ENCODE measurements at regions not wholly inside any gene's neighbourhood (a gene's known extent, or its start where the extent isn't known, plus 50 kb on each side); places are given as distances from the start of the nearest gene placed in this dataset.

DNA sequence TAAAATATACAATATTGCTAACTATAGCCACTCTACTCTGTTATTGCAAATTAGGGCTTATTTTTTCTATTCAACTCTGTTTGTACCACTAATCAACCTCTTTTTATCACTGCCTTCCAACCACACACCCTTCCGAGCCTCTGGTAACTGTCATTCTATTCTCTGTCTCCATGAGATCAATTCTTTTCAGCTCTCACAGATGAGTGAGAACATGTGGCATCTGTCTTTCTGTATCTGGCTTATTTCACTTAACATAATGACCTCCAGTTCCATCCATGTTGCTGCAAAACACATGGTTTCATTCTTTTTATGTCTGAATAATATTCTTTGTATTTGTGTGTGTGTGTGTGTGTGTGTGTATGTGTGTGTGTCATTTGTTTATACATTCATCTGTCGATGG lies 350.1 kb upstream of the DACH1 start:
- no peak overlapping the region for H2AFZ ChIP-seq (ENCODE audit: low read length)
- no peaks in the 10 kb centered on the region for H3K36me3 ChIP-seq (replicated peaks; ENCODE audit: insufficient read depth, low read length)
- H3K4me1 ChIP-seq (ENCODE audit: low read length) = no peaks in the 10 kb centered on the region
- no peaks in the 10 kb centered on the region for H3F3A ChIP-seq (ENCODE audit: insufficient read depth, low read length)
- H3K9me2 ChIP-seq (replicated peaks; ENCODE audit: insufficient read depth, low read length) = no peaks in the 10 kb centered on the region
- H4K20me1 ChIP-seq (ENCODE audit: insufficient read depth, low read length) = no peaks in the 10 kb centered on the region
- no peak overlapping the region for H3K9ac ChIP-seq (ENCODE audit: low read length)
- DNase-seq = no peak
- TF ChIP-seq EZH2phosphoT487 (IDR thresholded peaks at IDR 0.05; ENCODE audit: low read length) (no peak), EZH2 (optimal IDR thresholded peaks at IDR 0.05; ENCODE audit: low read depth, low read length) (no peak)
- TF ChIP-seq, protein P1, sequence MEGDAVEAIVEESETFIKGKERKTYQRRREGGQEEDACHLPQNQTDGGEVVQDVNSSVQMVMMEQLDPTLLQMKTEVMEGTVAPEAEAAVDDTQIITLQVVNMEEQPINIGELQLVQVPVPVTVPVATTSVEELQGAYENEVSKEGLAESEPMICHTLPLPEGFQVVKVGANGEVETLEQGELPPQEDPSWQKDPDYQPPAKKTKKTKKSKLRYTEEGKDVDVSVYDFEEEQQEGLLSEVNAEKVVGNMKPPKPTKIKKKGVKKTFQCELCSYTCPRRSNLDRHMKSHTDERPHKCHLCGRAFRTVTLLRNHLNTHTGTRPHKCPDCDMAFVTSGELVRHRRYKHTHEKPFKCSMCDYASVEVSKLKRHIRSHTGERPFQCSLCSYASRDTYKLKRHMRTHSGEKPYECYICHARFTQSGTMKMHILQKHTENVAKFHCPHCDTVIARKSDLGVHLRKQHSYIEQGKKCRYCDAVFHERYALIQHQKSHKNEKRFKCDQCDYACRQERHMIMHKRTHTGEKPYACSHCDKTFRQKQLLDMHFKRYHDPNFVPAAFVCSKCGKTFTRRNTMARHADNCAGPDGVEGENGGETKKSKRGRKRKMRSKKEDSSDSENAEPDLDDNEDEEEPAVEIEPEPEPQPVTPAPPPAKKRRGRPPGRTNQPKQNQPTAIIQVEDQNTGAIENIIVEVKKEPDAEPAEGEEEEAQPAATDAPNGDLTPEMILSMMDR (IDR thresholded peaks at IDR 0.05; ENCODE audit: low read length) = no peak
- no peaks in the 10 kb centered on the region for H3K79me2 ChIP-seq (ENCODE audit: low read length)
- no peak overlapping the region for H3K27ac ChIP-seq (ENCODE audit: low read length)
- H3K27me3 ChIP-seq (replicated peaks; ENCODE audit: insufficient read depth, low read length) = no peaks in the 10 kb centered on the region
- no peaks in the 10 kb centered on the region for H3K9me3 ChIP-seq (replicated peaks; ENCODE audit: insufficient read depth, low read length)
- H3K4me3 ChIP-seq (ENCODE audit: low read length) = no peak overlapping the region
- H3K4me2 ChIP-seq (ENCODE audit: low read depth, low read length) = no peak overlapping the region

DNA sequence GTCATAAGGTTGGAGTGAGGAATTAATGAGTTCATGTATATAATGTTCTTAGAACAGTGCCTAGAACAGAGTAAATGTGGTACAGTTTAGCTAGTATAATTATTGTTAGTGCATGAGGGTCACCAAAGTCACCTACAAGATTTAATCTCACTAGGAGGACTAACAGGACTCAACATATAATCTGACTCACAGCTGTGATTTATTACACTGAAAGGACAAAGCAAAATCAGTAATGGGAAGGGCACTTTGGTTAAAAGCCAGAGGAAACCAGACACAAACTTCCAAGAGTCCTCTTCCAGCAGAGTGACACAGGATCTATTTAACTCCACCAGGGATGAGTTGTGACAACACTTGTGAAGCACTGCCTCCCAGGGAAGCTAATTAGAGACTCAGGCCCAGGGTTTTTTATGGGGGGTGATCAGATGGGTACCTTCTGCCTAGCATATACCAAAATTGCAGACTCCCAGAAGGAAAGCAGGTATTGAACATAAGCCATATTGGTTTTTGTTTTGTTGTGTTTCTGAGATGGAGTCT lies 341.2 kb upstream of the DACH1 start:
- H3K9me3 ChIP-seq (replicated peaks; ENCODE audit: insufficient read depth, low read length) = no peaks in the 10 kb centered on the region
- no peaks in the 10 kb centered on the region for H3K36me3 ChIP-seq (replicated peaks; ENCODE audit: insufficient read depth, low read length)
- no peak overlapping the region for H2AFZ ChIP-seq (ENCODE audit: low read length)
- H3K27me3 ChIP-seq (replicated peaks; ENCODE audit: insufficient read depth, low read length) = no peaks in the 10 kb centered on the region
- H3K4me3 ChIP-seq (ENCODE audit: low read length) = no peak overlapping the region
- no peak overlapping the region for H3K27ac ChIP-seq (ENCODE audit: low read length)
- no peaks in the 10 kb centered on the region for H3K9me2 ChIP-seq (replicated peaks; ENCODE audit: insufficient read depth, low read length)
- no peaks in the 10 kb centered on the region for H4K20me1 ChIP-seq (ENCODE audit: insufficient read depth, low read length)
- H3K4me1 ChIP-seq (ENCODE audit: low read length) = no peaks in the 10 kb centered on the region
- no peaks in the 10 kb centered on the region for H3K79me2 ChIP-seq (ENCODE audit: low read length)
- DNase-seq = no peak
- TF ChIP-seq, protein P1 (IDR thresholded peaks at IDR 0.05; ENCODE audit: low read length) = no peak
- TF ChIP-seq EZH2phosphoT487 (IDR thresholded peaks at IDR 0.05; ENCODE audit: low read length) (no peak), EZH2 (optimal IDR thresholded peaks at IDR 0.05; ENCODE audit: low read depth, low read length) (no peak)
- no peak overlapping the region for H3K4me2 ChIP-seq (ENCODE audit: low read depth, low read length)
- H3K9ac ChIP-seq (ENCODE audit: low read length) = no peak overlapping the region
- no peaks in the 10 kb centered on the region for H3F3A ChIP-seq (ENCODE audit: insufficient read depth, low read length)

DNA sequence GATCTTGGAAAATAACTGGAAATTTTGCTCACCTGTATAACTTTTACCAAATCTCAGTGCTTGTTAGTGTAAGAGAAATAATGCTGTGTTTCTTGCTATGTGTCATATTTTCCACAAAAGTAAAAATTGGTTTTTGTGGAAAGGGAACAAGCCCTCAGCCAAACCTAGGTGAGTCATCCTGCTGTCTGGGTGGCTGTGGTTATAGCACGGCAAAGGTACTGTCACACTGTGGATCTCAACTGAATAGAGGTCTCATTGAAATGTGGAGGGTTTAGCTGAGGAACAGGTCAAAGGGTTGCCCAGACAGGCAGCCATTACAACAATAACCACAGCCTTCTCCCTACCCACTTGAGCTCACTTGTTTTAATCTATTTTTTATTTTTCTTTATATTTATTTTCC lies 338.8 kb upstream of the DACH1 start:
- Histone ChIP-seq H3K27me3 (replicated peaks; ENCODE audit: insufficient read depth, low read length) (no peaks in the 10 kb centered on the region), H3K9me2 (replicated peaks; ENCODE audit: insufficient read depth, low read length) (no peaks in the 10 kb centered on the region), H3F3A (ENCODE audit: insufficient read depth, low read length) (no peaks in the 10 kb centered on the region), H3K9me3 (replicated peaks; ENCODE audit: insufficient read depth, low read length) (no peaks in the 10 kb centered on the region), H3K9ac (ENCODE audit: low read length) (no peak overlapping the region), H3K4me1 (ENCODE audit: low read length) (no peaks in the 10 kb centered on the region), H3K4me3 (ENCODE audit: low read length) (no peak overlapping the region), H3K4me2 (ENCODE audit: low read depth, low read length) (no peak overlapping the region), H3K27ac (ENCODE audit: low read length) (no peak overlapping the region), H2AFZ (ENCODE audit: low read length) (no peak overlapping the region), H4K20me1 (ENCODE audit: insufficient read depth, low read length) (no peaks in the 10 kb centered on the region), H3K79me2 (ENCODE audit: low read length) (no peaks in the 10 kb centered on the region), H3K36me3 (replicated peaks; ENCODE audit: insufficient read depth, low read length) (no peaks in the 10 kb centered on the region)
- no peak for TF ChIP-seq EZH2phosphoT487 (IDR thresholded peaks at IDR 0.05; ENCODE audit: low read length)
- no peak for TF ChIP-seq EZH2 (optimal IDR thresholded peaks at IDR 0.05; ENCODE audit: low read depth, low read length)
- TF ChIP-seq, protein P1 (IDR thresholded peaks at IDR 0.05; ENCODE audit: low read length) = no peak
- DNase-seq = no peak
